GM19372 (cell line): ENCODE measurements at regions not wholly inside any gene's neighbourhood (a gene's known extent, or its start where the extent isn't known, plus 50 kb on each side); places are given as distances from the start of the nearest gene placed in this dataset.
"Not testable (repeated sequence)": the region's sequence is repeated elsewhere in the genome, so short reads cannot be mapped to it uniquely, and the experiment has no call there.

Experiments
- ATAC-seq: cut with Tn5 transposase; IDR thresholded peaks from one replicate; pipeline ENCODE4 v1.9.1; 2021; ENCODE audit warnings: mild to moderate bottlenecking, low read depth, moderate library complexity; ENCODE audit not compliant: unreplicated experiment

DNA sequence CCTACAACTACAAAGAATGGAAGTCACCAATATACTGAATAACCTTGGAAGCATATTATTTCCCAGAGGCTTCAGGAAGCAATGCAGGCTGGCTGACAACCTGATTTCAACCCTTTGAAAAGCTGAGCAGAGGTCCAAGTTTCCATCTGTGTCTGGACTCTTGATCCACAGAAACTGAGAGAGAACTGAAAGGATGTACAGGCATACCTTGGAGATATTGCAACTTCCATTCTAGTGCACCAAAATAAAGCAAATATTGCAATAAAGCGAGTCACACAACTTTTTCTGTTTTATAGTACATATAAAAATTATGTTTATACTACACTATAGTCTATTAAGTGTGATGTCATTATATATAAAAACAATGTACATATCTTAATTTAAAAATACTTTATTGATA lies 85.3 kb downstream of the TYW3 start:
- ATAC-seq: no peak

GRCh38 chr1:74818661-74819456 lies 85.9 kb downstream of the TYW3 start:
- ATAC-seq: no peak

DNA sequence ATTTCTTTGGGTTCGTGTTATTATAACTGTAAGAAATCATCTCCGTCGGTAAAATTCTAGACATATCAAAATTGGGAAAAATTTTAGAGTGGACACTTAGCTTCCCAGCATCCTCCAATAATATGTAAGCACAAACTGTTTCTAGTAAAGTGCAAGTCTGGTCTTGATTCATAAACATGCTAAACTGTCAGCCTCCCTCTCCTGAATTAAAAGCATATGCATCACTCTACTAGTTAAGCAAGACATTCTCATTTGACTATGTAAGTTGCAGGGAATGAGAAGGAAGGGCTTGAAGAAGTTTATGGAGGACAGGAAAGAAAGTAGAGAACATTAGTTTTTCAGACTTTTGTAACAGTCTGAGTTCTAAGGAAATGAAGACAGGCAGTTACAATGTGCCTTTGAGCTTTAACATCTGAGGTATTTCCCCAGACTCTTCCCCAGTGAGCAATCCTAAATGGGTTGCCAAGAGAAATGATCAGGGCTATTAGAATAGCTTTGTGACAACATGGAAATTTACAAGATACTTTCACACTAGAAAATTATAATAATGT lies 90.0 kb downstream of the TYW3 start:
- no peak for ATAC-seq

- ATAC-seq: peak; percentile 80
These were observed 91.7 kb downstream of the TYW3 start for GRCh38 chr1:74824497-74825107.

GRCh38 chr1:74830766-74831165 lies 97.8 kb downstream of the TYW3 start:
- ATAC-seq: no peak

- no peak for ATAC-seq
These were observed 101.3 kb downstream of the TYW3 start for GRCh38 chr1:74834261-74834660.

DNA sequence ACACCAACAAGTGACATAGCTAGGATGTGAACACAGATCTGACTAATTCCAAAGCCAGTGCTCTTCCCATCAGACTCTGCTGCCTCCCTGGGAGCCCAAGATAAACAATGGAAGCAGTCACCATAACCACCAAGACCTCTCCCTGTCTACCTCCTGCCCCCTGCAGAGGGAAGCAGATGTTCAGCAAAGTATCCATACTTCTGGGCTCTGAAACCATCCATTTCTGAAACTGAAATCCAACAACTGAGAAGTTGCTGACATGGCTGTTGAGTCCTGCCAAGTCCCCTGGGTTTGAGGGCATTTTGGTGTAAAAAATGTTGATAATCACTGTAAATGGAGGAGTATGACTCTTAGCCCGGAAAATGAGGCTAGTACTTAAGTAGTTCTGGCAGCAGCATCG lies 102.1 kb downstream of the TYW3 start:
- no peak for ATAC-seq

DNA sequence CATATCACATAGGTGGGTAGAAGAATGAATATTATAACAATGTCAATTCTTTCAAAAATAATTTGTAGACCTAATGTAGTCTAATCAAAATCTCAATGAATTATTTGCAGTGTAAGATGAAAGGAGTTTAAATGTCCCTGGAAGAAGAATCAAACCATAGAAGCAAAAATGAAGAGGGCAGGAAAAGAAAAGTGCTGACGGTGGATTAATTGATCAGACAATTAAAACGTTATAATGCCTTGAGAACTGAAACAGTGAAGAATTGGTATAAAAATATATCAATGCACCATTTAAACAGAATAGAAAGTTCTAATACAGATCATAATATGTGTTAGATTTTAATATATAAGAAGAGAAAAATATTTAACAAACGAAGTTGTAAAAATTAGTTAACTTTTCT lies 109.8 kb downstream of the TYW3 start:
- ATAC-seq: no peak

DNA sequence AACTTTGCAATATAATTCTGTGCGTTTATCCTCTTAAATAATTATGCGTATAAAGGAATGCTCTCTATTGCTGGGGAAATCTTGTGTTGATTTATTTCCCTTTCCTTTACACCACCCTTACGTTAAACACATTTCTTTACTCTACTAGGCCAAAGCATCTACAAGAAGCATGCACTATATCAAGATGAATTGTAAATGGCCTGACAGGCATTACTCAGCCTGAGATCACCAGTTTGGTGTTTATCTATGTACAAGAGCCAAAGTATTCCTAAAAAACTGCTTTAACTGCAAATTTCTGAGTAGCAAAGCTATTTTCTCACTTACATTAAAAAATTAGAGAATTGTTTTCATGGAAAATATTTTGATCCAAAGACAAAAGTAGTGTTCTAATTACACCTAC lies 114.8 kb downstream of the TYW3 start:
- no peak for ATAC-seq

DNA sequence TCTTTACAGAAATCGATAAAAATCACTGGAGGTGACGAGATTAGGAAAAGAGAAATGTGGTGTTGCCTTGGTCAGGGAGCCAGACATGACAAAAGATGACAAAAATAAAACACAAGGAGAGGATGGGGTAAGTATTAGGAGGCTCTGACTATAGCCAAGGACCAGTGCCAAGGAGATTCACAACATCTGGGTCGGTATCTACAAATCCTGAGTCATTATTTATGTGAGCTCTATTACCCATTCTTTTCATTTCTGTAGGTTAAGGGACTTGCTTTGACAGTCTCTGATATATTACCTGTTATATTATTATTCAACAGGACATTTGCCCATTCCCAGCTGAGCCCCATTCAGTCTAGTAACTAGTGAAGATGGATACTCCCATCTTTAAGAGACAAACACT lies 120.8 kb downstream of the TYW3 start:
- ATAC-seq: no peak

- ATAC-seq: no peak
These were observed 123.2 kb downstream of the TYW3 start for GRCh38 chr1:74856174-74856573.

DNA sequence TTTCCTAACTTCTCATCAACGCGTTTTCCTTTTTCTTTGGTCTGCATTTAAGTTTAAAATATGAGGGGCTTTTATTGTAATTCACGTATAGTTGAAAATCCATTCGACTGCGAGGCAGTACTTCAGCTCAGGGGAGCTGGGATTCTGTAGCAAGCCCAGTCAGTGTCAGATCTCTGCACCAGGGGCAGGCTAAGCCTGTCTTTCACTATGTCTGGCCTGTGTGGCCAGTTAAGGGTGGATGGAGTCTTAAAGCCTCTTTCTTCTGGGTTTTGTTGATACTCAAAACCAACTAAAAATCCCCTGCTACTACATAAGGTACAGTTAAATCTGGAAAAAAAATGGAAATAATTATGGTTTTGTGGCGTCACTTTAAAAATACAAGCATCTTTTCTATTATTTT lies 124.7 kb downstream of the TYW3 start:
- ATAC-seq: no peak

- peak; percentile 57 for ATAC-seq
These were observed 125.2 kb downstream of the TYW3 start for GRCh38 chr1:74858136-74858535.

DNA sequence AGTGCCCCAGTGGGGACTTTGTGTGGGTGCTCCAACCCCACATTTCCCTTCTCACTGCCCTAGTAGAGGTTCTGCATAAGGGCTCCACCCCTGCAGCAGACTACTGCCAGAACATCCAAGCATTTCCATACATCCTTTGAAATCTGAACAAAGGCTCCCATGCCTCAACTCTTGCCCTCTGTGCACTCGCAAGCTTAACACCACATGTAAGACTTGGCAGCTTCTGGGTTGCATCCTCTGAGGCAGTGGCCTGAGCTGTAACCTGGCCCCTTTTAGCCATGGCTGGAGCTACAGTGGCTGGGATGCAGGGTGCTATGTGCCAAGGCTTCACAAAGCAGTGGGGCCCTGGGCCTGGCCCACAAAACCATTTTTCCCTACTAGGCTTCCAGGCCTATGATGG lies 128.9 kb downstream of the TYW3 start:
- ATAC-seq: no peak

DNA sequence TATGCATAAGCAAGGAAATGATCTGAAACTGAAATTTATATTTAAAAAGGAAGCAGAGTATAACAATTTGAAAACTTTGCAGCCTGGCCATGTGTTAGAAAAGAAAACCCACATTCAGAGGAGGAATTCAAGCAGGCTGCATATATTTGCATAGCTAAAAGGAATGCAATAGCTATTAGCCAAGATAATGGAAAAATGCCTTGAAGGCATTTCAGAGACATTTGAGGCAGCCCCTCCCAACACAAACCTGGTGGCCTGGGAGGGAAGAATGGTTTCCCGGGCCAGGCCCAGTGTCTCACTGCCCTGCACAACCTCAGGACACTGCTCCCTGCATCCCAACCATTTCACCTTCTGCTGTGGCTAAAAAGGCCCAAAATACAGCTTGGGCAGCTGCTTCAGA lies 136.8 kb downstream of the TYW3 start:
- no peak for ATAC-seq

GRCh38 chr1:74877366-74877765 lies 144.4 kb downstream of the TYW3 start:
- not testable (repeated sequence) for ATAC-seq

DNA sequence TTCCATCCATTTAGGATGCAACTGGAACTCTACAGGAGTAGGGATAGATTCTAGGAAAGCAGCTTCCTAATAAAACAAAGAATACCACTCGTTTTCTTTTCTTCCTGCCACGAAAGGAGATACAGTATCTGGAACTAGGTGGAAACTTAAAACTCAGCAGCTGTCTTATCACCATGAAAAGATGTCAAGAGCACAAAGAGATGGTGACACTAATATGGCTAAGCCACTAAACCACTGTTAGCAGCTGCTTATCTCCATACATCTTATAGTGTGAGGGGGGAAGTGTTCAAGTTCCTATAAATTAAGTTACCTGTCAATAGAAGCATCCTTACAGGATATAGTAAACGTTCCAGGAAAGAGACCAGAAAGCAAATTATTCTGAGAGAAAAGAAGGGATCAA lies 162.5 kb downstream of the TYW3 start:
- no peak for ATAC-seq

GRCh38 chr1:74908131-74908530 lies 175.2 kb downstream of the TYW3 start:
- no peak for ATAC-seq

DNA sequence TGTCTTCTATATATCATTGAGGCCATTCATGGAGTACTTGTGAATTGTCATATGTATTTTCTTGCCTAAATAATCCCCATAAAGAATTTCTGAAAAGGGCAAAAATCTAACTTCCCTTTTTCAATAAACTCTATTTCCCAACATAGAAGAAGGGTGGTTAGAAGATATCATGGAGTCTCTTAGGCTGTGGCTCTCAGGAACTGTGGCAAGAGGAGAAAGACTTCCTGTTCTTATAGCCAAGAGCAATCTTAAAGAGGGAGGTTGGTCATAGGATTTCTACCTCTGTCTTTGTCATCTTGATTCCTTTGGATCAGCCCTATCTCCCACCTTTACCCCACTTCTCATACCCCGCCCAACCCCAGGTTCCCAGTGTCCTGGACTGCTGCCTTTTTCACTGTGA lies 175.8 kb downstream of the TYW3 start:
- ATAC-seq: no peak

GRCh38 chr1:74913978-74914377 lies 181.0 kb downstream of the TYW3 start:
- ATAC-seq: no peak

DNA sequence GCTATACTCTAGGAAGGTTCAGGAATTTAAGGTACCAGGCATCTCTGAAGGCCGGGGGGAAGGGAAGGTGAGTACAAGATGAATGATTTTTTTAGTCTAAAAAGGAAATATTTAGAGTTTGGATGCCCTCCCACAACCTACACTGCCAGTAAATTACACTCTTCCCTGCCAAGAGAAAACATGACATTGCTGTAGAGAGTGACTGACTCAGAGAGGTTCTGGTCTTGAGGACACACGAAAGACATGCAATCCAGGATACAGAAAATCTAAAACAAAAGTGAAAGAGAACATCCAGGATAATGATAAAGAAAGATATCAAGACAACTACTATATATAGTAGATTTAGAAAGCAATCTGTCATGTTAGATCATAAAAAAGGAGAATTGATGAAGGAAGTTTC lies 200.5 kb downstream of the TYW3 start:
- ATAC-seq: no peak

GRCh38 chr1:74935446-74935845 lies 198.7 kb upstream of the LHX8 start:
- no peak for ATAC-seq
